NCI-H1092 treated with DMSO at 0.1 percent for 48 hours (cell line): ENCODE measurements at regions not wholly inside any gene's neighbourhood (a gene's known extent, or its start where the extent isn't known, plus 50 kb on each side); places are given as distances from the start of the nearest gene placed in this dataset.
A peak's percentile ranks its signal among the peaks of the same experiment; 100 is the strongest.

Experiments
- DNase-seq: peaks from one replicate; lab custom pipeline; 2025; lab: John Stamatoyannopoulos, UW

GRCh38 chr10:128808921-128809440 lies 658.1 kb upstream of the MGMT start:
- DNase-seq = no peak

GRCh38 chr10:128811511-128811910 lies 655.5 kb upstream of the MGMT start:
- no peak for DNase-seq

GRCh38 chr10:128812000-128812399 lies 655.0 kb upstream of the MGMT start:
- DNase-seq = no peak

- DNase-seq = no peak
These were observed 653.5 kb upstream of the MGMT start for GRCh38 chr10:128813574-128813973.

- DNase-seq = no peak
These were observed 653.0 kb upstream of the MGMT start for GRCh38 chr10:128814024-128814423.

GRCh38 chr10:128814782-128815181 lies 652.3 kb upstream of the MGMT start:
- DNase-seq = no peak

- no peak for DNase-seq
These were observed 650.3 kb upstream of the MGMT start for GRCh38 chr10:128816726-128817125.

GRCh38 chr10:128817636-128818035 lies 649.4 kb upstream of the MGMT start:
- no peak for DNase-seq

GRCh38 chr10:128820663-128821062 lies 646.4 kb upstream of the MGMT start:
- no peak for DNase-seq

- DNase-seq = no peak
These were observed 643.8 kb upstream of the MGMT start for GRCh38 chr10:128823201-128823600.

- DNase-seq = no peak
These were observed 641.4 kb upstream of the MGMT start for GRCh38 chr10:128825626-128826025.

- no peak for DNase-seq
These were observed 633.4 kb upstream of the MGMT start for GRCh38 chr10:128833671-128834070.

- no peak for DNase-seq
These were observed 631.7 kb upstream of the MGMT start for GRCh38 chr10:128835361-128835760.

- no peak for DNase-seq
These were observed 629.6 kb upstream of the MGMT start for GRCh38 chr10:128837478-128837877.

GRCh38 chr10:128839134-128839533 lies 627.9 kb upstream of the MGMT start:
- DNase-seq = no peak

- DNase-seq = no peak
These were observed 627.3 kb upstream of the MGMT start for GRCh38 chr10:128839701-128840100.

- DNase-seq = peak; percentile 8
These were observed 623.1 kb upstream of the MGMT start for GRCh38 chr10:128843972-128844371.

GRCh38 chr10:128846927-128847326 lies 620.1 kb upstream of the MGMT start:
- no peak for DNase-seq

- DNase-seq = no peak
These were observed 618.2 kb upstream of the MGMT start for GRCh38 chr10:128848810-128849209.

GRCh38 chr10:128850647-128851046 lies 616.4 kb upstream of the MGMT start:
- DNase-seq = no peak

GRCh38 chr10:128851281-128851680 lies 615.8 kb upstream of the MGMT start:
- DNase-seq = no peak

GRCh38 chr10:128851726-128852125 lies 615.3 kb upstream of the MGMT start:
- no peak for DNase-seq

- DNase-seq = no peak
These were observed 614.6 kb upstream of the MGMT start for GRCh38 chr10:128852449-128852848.

- DNase-seq = no peak
These were observed 614.1 kb upstream of the MGMT start for GRCh38 chr10:128852902-128853301.

- no peak for DNase-seq
These were observed 613.5 kb upstream of the MGMT start for GRCh38 chr10:128853537-128853936.
